ENCODE measurements at regions not wholly inside any gene's neighbourhood (a gene's known extent, or its start where the extent isn't known, plus 50 kb on each side); places are given as distances from the start of the nearest gene placed in this dataset.

DNA sequence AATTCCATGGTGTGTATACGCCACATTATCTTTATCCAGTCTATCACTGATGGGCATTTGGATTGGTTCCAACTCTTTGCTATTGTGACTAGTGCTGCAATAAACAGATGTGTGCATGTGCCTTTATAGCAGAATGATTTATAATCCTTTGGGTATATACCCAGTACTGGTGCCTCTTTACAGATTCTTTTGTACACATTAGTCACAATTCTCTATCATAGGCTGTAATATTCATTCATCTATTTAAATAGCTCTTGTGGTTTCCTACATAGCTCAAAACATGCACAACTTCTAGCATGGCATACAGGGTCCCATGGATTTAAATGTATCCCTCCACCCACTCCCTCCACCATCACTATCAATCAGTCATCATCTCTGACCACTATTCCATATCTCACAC, 324.1 kb upstream of the CADM2 start:
- TF ChIP-seq POLR2A (IDR thresholded peaks at IDR 0.05) (no peak), POLR2AphosphoS5 (IDR thresholded peaks at IDR 0.05) (no peak)
- TF ChIP-seq, protein P1, sequence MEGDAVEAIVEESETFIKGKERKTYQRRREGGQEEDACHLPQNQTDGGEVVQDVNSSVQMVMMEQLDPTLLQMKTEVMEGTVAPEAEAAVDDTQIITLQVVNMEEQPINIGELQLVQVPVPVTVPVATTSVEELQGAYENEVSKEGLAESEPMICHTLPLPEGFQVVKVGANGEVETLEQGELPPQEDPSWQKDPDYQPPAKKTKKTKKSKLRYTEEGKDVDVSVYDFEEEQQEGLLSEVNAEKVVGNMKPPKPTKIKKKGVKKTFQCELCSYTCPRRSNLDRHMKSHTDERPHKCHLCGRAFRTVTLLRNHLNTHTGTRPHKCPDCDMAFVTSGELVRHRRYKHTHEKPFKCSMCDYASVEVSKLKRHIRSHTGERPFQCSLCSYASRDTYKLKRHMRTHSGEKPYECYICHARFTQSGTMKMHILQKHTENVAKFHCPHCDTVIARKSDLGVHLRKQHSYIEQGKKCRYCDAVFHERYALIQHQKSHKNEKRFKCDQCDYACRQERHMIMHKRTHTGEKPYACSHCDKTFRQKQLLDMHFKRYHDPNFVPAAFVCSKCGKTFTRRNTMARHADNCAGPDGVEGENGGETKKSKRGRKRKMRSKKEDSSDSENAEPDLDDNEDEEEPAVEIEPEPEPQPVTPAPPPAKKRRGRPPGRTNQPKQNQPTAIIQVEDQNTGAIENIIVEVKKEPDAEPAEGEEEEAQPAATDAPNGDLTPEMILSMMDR (IDR thresholded peaks at IDR 0.05), result no peak
- DNase-seq (ENCODE audit: low spot score), result no peak

DNA sequence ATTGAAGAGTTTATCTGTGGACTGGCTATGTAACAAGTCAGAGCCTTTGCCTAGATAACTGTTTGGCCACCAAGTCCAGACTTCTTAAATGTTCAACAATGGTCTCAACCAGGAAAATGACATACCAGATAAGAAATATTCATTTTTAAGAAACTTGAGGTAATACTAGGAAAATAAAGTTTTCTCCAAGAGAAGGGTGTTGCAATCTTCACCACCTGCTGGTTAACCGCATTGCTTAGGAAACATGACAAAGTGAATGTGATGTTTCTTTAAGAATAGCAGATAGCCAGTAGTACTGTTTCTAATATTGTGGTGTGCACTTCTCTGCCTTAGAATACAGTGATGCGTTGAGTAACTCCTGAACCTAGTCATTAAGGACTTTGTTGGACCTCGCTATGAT, 321.5 kb upstream of the CADM2 start:
- Histone ChIP-seq H3K4me1 (replicated peaks) (no peaks in the 10 kb centered on the region), H3K9me3 (no peaks in the 10 kb centered on the region), H3K27ac (no peak overlapping the region), H3K4me3 (no peak overlapping the region), H3K27me3 (replicated peaks; ENCODE audit: insufficient read depth) (no peaks in the 10 kb centered on the region), H3K36me3 (no peaks in the 10 kb centered on the region)
- TF ChIP-seq, protein P1 (IDR thresholded peaks at IDR 0.05), result no peak
- TF ChIP-seq POLR2AphosphoS5 (IDR thresholded peaks at IDR 0.05) (no peak), POLR2A (IDR thresholded peaks at IDR 0.05) (no peak)
- WGBS, result 88% methylated on average over 3 of the region's 3 CpGs
- intact Hi-C loops (cut with DNase I), result no loop called here
- no peak for DNase-seq (ENCODE audit: low spot score)

More for the DNA sequence above, 324.1 kb upstream of the CADM2 start:
- Histone ChIP-seq H3K9me3 (no peaks in the 10 kb centered on the region), H3K27me3 (replicated peaks; ENCODE audit: insufficient read depth) (no peaks in the 10 kb centered on the region), H3K36me3 (no peaks in the 10 kb centered on the region), H3K27ac (no peak overlapping the region), H3K4me3 (no peak overlapping the region), H3K4me1 (replicated peaks) (no peaks in the 10 kb centered on the region)
- 48% methylated on average over 1 of the region's 1 CpG for WGBS
- intact Hi-C loops (cut with DNase I), result no loop called here

DNA sequence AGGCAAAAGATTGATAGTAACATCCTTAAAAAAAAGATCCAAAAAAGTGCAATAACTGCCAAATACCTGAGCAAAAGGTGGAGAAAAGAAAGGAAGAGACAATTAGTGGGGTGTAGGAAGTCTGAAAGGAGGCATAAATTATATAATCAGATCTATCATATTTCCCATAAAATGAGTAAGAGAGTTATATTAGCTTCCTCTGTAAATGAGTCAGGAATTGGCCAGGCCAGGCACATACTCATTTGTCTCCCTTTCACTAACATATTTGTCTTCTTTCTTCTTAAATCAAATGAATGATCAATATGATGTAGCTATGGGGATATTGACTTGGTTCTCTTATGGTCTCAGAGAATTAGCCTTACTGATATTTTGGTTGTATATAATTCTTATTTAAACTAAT, 292.3 kb upstream of the CADM2 start:
- intact Hi-C loops (cut with DNase I), result no loop called here
- Histone ChIP-seq H3K4me1 (replicated peaks) (no peaks in the 10 kb centered on the region), H3K27ac (no peak overlapping the region), H3K9me3 (no peaks in the 10 kb centered on the region), H3K27me3 (replicated peaks; ENCODE audit: insufficient read depth) (no peaks in the 10 kb centered on the region), H3K4me3 (no peak overlapping the region), H3K36me3 (no peaks in the 10 kb centered on the region)
- DNase-seq (ENCODE audit: low spot score), result no peak
- TF ChIP-seq POLR2A (IDR thresholded peaks at IDR 0.05) (no peak), POLR2AphosphoS5 (IDR thresholded peaks at IDR 0.05) (no peak)
- TF ChIP-seq, protein P1 (IDR thresholded peaks at IDR 0.05), result no peak

DNA sequence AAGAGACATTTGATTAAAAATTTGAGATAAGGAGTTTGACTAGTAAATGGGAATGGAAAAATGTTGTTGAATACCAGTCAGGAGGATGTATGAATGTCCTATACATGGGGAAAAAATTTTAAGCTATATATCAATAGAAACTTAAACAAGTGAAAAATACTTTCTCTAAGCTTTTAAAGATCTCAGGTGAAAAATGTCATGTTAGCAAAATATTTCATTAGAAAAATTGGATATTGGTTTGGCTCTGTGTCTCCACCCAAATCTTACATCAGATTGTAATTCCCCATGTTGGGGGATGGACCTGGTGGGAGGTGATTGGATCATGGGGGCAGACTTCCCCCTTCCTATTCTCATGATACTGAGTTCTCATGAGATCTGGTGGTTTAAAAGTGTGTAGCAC, 279.6 kb upstream of the CADM2 start:
- Histone ChIP-seq H3K27ac (no peak overlapping the region), H3K9me3 (no peaks in the 10 kb centered on the region), H3K4me1 (replicated peaks) (no peaks in the 10 kb centered on the region), H3K27me3 (replicated peaks; ENCODE audit: insufficient read depth) (no peaks in the 10 kb centered on the region), H3K4me3 (no peak overlapping the region), H3K36me3 (no peaks in the 10 kb centered on the region)
- intact Hi-C loops (cut with DNase I), result no loop called here
- TF ChIP-seq, protein P1 (IDR thresholded peaks at IDR 0.05), result no peak
- TF ChIP-seq POLR2AphosphoS5 (IDR thresholded peaks at IDR 0.05), result no peak
- no peak for TF ChIP-seq POLR2A (IDR thresholded peaks at IDR 0.05)
- no peak for DNase-seq (ENCODE audit: low spot score)

DNA sequence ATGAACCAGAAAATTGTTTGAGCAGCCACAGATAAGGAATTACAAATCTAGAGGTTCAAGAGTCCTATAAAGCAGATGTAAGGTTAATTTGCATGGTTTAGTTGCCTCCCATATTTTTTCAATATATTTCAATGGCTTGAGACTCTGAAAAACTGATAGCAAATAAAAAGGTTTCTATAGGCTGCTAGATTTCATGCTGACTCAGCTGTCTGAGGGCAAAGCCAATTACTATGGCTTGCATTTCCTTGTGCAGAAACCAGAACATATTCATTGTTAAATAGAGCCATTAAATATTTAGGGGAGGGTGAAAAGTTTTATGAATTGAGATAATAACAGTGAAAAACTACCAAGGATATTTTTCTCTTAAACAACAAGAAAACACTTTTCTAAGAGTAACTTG, 278.1 kb upstream of the CADM2 start:
- H3K4me1 ChIP-seq (replicated peaks), result no peaks in the 10 kb centered on the region
- DNase-seq (ENCODE audit: low spot score), result no peak
- no peak overlapping the region for H3K4me3 ChIP-seq
- intact Hi-C loops (cut with DNase I), result no loop called here
- H3K36me3 ChIP-seq, result no peaks in the 10 kb centered on the region
- no peaks in the 10 kb centered on the region for H3K27me3 ChIP-seq (replicated peaks; ENCODE audit: insufficient read depth)
- no peak overlapping the region for H3K27ac ChIP-seq
- TF ChIP-seq POLR2A (IDR thresholded peaks at IDR 0.05), result no peak
- TF ChIP-seq POLR2AphosphoS5 (IDR thresholded peaks at IDR 0.05), result no peak
- TF ChIP-seq, protein P1 (IDR thresholded peaks at IDR 0.05), result no peak
- H3K9me3 ChIP-seq, result no peaks in the 10 kb centered on the region

All from prostate gland (tissue), 2 donors.